Endodermal cell (in vitro differentiated cells): ENCODE measurements at regions not wholly inside any gene's neighbourhood (a gene's known extent, or its start where the extent isn't known, plus 50 kb on each side); places are given as distances from the start of the nearest gene placed in this dataset.

Experiments used
- DNase-seq: peaks from one replicate; pipeline ENCODE4 v3.0.0-alpha.2; 2017
- H3K27ac ChIP-seq: 2 replicates; pipeline ENCODE4 v1.5.1; 2013; ENCODE audit warnings: mild to moderate bottlenecking, low read depth, low read length, moderate library complexity
- H3K27me3 ChIP-seq: 2 replicates; pipeline ENCODE4 v1.6.1; 2013; ENCODE audit warnings: mild to moderate bottlenecking, low read length, moderate library complexity; ENCODE audit not compliant: insufficient read depth, control insufficient read depth, poor library complexity, severe bottlenecking
- H3K36me3 ChIP-seq: 2 replicates; pipeline ENCODE4 v1.7.0; 2013; ENCODE audit warnings: mild to moderate bottlenecking, low read length, moderate library complexity; ENCODE audit not compliant: control insufficient read depth, insufficient read depth
- H3K4me1 ChIP-seq: one replicate; pipeline ENCODE4 v1.7.0; 2013; ENCODE audit warnings: low read length; ENCODE audit not compliant: control insufficient read depth, insufficient read depth
- H3K4me3 ChIP-seq: 2 replicates; pipeline ENCODE4 v1.5.1; 2013; ENCODE audit warnings: mild to moderate bottlenecking, low read length, moderate library complexity
- H3K9ac ChIP-seq: 2 replicates; pipeline ENCODE4 v1.6.1; 2013; ENCODE audit warnings: mild to moderate bottlenecking, low read length, moderate library complexity; ENCODE audit not compliant: poor library complexity, severe bottlenecking; ENCODE audit errors: extremely low read depth
- H3K9me3 ChIP-seq: 2 replicates; pipeline ENCODE4 v1.6.1; 2013; ENCODE audit warnings: mild to moderate bottlenecking, low read length, moderate library complexity; ENCODE audit not compliant: control insufficient read depth
- H3K27ac Mint-ChIP-seq: 2 replicates; pipeline ENCODE4 v1.8.0; 2020; ENCODE audit warnings: mixed read lengths
- H3K27me3 Mint-ChIP-seq: 2 replicates; pipeline ENCODE4 v1.8.0; 2021; ENCODE audit warnings: mild to moderate bottlenecking, mixed read lengths; ENCODE audit not compliant: insufficient read depth
- H3K36me3 Mint-ChIP-seq: 2 replicates; pipeline ENCODE4 v1.8.0; 2020; ENCODE audit warnings: low read depth, mixed read lengths
- H3K4me1 Mint-ChIP-seq: 2 replicates; pipeline ENCODE4 v1.8.0; 2020; ENCODE audit warnings: mixed read lengths
- H3K4me3 Mint-ChIP-seq: 2 replicates; pipeline ENCODE4 v1.8.0; 2020; ENCODE audit warnings: mild to moderate bottlenecking, moderate library complexity, mixed read lengths
- H3K9me3 Mint-ChIP-seq: 2 replicates; pipeline ENCODE4 v1.8.0; 2020; ENCODE audit warnings: mild to moderate bottlenecking, mixed read lengths
- CTCF ChIP-seq: fragments of 200-600 bp; sonication (generic); conservative IDR thresholded peaks from 2 replicates; pipeline ENCODE4 v1.5.0; 2021; ENCODE audit warnings: antibody characterized with exemption, mild to moderate bottlenecking
- WGBS, 2 experiments: methylation state at CpG; one replicate each; pipeline versions ENCODE4 v1.1.5 to v1.1.7; 2013; ENCODE audit warnings: missing lambda C conversion rate in 2 of 2, mixed read lengths in 1 of 2; ENCODE audit not compliant: insufficient coverage in 1 of 2, insufficient read length in 1 of 2; 5-methylcytosine and 5-hydroxymethylcytosine counted together

DNA sequence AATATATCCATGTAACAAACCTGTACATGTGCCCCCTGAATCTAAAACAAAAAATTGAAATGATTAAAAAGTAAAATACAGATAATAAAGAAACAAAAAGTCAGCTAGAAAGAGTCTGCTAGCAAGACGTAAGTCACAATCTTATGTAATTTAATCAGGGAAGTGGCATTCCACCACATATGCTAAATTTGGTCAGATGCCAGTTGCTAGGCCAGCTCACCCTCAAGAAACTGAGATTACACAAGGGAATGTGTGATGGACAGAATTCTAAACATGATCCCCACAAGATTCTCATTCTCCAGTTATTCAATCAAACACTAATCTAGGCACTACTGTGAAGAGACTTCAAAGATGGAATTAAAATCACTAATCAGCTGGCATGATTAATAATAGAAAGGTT, 689.3 kb downstream of the CENPC start:
- H3K4me1 ChIP-seq: no peaks in the 10 kb centered on the region
- no peak overlapping the region for H3K4me3 ChIP-seq
- H3K4me1 Mint-ChIP-seq: no peaks in the 10 kb centered on the region
- TF ChIP-seq CTCF: no peak
- peaks cover 4% of the 10 kb centered on the region for H3K9me3 ChIP-seq
- 95 to 100% methylated on average over 1 of the region's 1 CpG for WGBS, 2 experiments
- H3K9ac ChIP-seq: no peak overlapping the region
- H3K9me3 Mint-ChIP-seq: peaks cover 7% of the 10 kb centered on the region
- no peak for DNase-seq
- no peak overlapping the region for H3K27ac ChIP-seq
- no peaks in the 10 kb centered on the region for H3K27me3 Mint-ChIP-seq
- H3K27ac Mint-ChIP-seq: no peak overlapping the region
- H3K27me3 ChIP-seq: peaks cover 19% of the 10 kb centered on the region
- no peaks in the 10 kb centered on the region for H3K36me3 ChIP-seq
- no peaks in the 10 kb centered on the region for H3K36me3 Mint-ChIP-seq
- no peak overlapping the region for H3K4me3 Mint-ChIP-seq

GRCh38 chr4:66853845-66854244, 691.5 kb downstream of the CENPC start:
- Histone ChIP-seq H3K9me3 (no peaks in the 10 kb centered on the region), H3K4me3 (no peak overlapping the region), H3K4me1 (no peaks in the 10 kb centered on the region), H3K27me3 (peaks cover 19% of the 10 kb centered on the region), H3K9ac (no peak overlapping the region), H3K36me3 (no peaks in the 10 kb centered on the region), H3K27ac (no peak overlapping the region)
- Mint-ChIP-seq H3K27me3 (no peaks in the 10 kb centered on the region), H3K36me3 (no peaks in the 10 kb centered on the region), H3K27ac (no peak overlapping the region), H3K9me3 (no peaks in the 10 kb centered on the region), H3K4me1 (peaks cover 4% of the 10 kb centered on the region), H3K4me3 (no peak overlapping the region)
- TF ChIP-seq CTCF: no peak
- DNase-seq: no peak
- 90% methylated on average over 2 of the region's 3 CpGs; no CpG with 5 or more reads in 1 of the 2 experiments for WGBS, 2 experiments

GRCh38 chr4:66852843-66853242, 692.5 kb downstream of the CENPC start:
- no peak for DNase-seq
- H3K4me3 ChIP-seq: no peak overlapping the region
- H3K27ac Mint-ChIP-seq: no peak overlapping the region
- WGBS, 2 experiments: 61 to 77% methylated on average over 2 of the region's 2 CpGs
- peaks cover 4% of the 10 kb centered on the region for H3K4me1 Mint-ChIP-seq
- no peak overlapping the region for H3K27ac ChIP-seq
- no peaks in the 10 kb centered on the region for H3K36me3 Mint-ChIP-seq
- no peaks in the 10 kb centered on the region for H3K4me1 ChIP-seq
- H3K9me3 ChIP-seq: no peaks in the 10 kb centered on the region
- H3K27me3 ChIP-seq: peaks cover 19% of the 10 kb centered on the region
- no peaks in the 10 kb centered on the region for H3K27me3 Mint-ChIP-seq
- no peak overlapping the region for H3K9ac ChIP-seq
- H3K9me3 Mint-ChIP-seq: no peaks in the 10 kb centered on the region
- H3K4me3 Mint-ChIP-seq: no peak overlapping the region
- no peaks in the 10 kb centered on the region for H3K36me3 ChIP-seq
- no peak for TF ChIP-seq CTCF
